GM06990 (cell line): ENCODE measurements at regions not wholly inside any gene's neighbourhood (a gene's known extent, or its start where the extent isn't known, plus 50 kb on each side); places are given as distances from the start of the nearest gene placed in this dataset.
"Not testable (repeated sequence)": the region's sequence is repeated elsewhere in the genome, so short reads cannot be mapped to it uniquely, and the experiment has no call there.

Source experiments
- DNase-seq: peaks from one replicate; pipeline ENCODE4 v3.0.0-alpha.2; 2011; ENCODE audit not compliant: insufficient read length; ENCODE audit errors: extremely low read depth
- H3K27me3 ChIP-seq: replicated peaks from 2 replicates; pipeline ENCODE4 v1.6.0; 2011; ENCODE audit warnings: low read length; ENCODE audit not compliant: control insufficient read depth, insufficient read depth
- H3K36me3 ChIP-seq: 2 replicates; pipeline ENCODE4 v1.5.1; 2011; ENCODE audit warnings: low read length; ENCODE audit not compliant: control insufficient read depth, insufficient read depth
- H3K4me3 ChIP-seq: replicated peaks from 2 replicates; pipeline ENCODE4 v1.5.1; 2011; ENCODE audit warnings: low read depth, mild to moderate bottlenecking, control low read depth, low read length
- TF ChIP-seq, protein P1 (sequence below): IDR thresholded peaks from 2 replicates; pipeline ENCODE4 v1.5.1; 2011; ENCODE audit warnings: low read length, control low read depth, mild to moderate bottlenecking, inconsistent platforms; ENCODE audit not compliant: insufficient read depth, poor library complexity, severe bottlenecking

DNA sequence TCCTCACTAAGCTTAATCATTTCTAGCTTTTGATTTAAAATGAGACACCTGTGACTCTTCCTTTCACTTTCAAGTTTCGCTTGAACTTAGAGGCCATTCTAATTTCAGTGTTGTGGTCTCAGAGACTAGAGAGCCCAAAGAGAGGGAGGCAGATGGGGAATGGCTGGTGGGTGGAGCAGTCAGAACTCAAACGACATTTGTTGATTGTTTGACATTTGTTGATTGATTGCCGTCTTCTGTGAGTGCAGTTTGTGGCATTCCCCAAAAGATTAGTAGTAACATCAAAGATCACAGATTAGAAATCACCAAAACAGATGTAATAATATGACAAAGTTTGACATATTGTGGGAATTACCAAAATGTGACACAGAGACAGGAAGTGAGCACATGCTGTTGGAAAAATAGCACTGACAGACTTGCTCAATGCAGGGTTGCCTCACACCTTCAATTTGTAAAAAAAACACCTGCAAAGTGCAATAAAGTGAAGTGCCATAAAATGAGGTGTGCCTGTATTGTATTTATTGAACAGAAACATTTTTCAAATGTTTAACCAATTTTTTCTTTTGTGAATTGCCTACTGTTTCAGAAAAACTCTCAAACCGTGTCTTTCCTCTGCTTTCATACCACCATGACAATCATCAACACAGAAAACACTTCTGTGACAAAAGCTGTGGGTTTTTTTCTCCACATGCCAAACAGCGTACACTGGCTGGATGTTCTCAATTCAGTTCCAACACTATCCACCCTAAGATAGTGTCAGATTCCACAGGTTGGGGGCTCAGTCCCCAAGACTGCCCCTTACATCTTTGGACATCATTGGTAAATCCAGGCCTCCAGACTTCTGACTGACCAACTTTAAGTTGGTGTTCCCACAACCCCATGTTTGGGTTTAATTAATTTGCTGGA, 376.3 kb upstream of the RGS6 start:
- TF ChIP-seq, protein P1, sequence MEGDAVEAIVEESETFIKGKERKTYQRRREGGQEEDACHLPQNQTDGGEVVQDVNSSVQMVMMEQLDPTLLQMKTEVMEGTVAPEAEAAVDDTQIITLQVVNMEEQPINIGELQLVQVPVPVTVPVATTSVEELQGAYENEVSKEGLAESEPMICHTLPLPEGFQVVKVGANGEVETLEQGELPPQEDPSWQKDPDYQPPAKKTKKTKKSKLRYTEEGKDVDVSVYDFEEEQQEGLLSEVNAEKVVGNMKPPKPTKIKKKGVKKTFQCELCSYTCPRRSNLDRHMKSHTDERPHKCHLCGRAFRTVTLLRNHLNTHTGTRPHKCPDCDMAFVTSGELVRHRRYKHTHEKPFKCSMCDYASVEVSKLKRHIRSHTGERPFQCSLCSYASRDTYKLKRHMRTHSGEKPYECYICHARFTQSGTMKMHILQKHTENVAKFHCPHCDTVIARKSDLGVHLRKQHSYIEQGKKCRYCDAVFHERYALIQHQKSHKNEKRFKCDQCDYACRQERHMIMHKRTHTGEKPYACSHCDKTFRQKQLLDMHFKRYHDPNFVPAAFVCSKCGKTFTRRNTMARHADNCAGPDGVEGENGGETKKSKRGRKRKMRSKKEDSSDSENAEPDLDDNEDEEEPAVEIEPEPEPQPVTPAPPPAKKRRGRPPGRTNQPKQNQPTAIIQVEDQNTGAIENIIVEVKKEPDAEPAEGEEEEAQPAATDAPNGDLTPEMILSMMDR, result no peak
- DNase-seq, result peak; percentile 80
- no peak overlapping the region; the same call in 1 of the 2 replicates for H3K4me3 ChIP-seq
- H3K27me3 ChIP-seq, result no peaks in the 10 kb centered on the region
- H3K36me3 ChIP-seq, result no peaks in the 10 kb centered on the region; the same call in 1 of the 2 replicates

DNA sequence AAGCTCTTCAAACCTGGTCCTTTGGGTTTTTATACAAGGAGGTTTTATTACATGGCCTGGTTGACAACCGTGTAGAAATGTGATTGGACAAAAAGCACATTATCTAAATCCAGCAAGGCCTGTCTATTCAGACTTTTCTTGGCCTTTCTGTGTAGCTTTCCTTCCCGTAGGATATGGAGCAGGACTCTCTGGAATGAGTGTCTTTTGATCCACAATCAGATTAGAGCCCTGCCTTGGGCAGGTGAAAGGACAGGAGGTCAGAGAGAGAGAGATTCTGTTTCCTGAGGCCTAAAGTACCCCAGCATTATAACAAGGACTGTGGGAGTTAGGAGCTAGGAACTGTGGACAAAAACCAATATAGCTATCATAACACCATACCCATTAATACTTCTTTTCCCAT, 375.5 kb upstream of the RGS6 start:
- Histone ChIP-seq H3K4me3 (no peak overlapping the region), H3K27me3 (no peaks in the 10 kb centered on the region), H3K36me3 (no peaks in the 10 kb centered on the region; the same call in 1 of the 2 replicates)
- DNase-seq, result no peak
- TF ChIP-seq, protein P1, result no peak

- Histone ChIP-seq H3K27me3 (no peaks in the 10 kb centered on the region), H3K4me3 (no peak overlapping the region), H3K36me3 (no peaks in the 10 kb centered on the region; the same call in 1 of the 2 replicates)
- TF ChIP-seq, protein P1, result no peak
- DNase-seq, result no peak
Measured at GRCh38 chr14:71557351-71557750, 374.9 kb upstream of the RGS6 start.

- not testable (repeated sequence) for DNase-seq
Measured at GRCh38 chr14:71558943-71559342, 373.3 kb upstream of the RGS6 start.

GRCh38 chr14:71560751-71561150, 371.5 kb upstream of the RGS6 start:
- TF ChIP-seq, protein P1, result no peak
- no peak for DNase-seq

More at GRCh38 chr14:71558943-71559342, 373.3 kb upstream of the RGS6 start:
- H3K4me3 ChIP-seq, H3K36me3 ChIP-seq, H3K27me3 ChIP-seq: not testable (repeated sequence)

DNA sequence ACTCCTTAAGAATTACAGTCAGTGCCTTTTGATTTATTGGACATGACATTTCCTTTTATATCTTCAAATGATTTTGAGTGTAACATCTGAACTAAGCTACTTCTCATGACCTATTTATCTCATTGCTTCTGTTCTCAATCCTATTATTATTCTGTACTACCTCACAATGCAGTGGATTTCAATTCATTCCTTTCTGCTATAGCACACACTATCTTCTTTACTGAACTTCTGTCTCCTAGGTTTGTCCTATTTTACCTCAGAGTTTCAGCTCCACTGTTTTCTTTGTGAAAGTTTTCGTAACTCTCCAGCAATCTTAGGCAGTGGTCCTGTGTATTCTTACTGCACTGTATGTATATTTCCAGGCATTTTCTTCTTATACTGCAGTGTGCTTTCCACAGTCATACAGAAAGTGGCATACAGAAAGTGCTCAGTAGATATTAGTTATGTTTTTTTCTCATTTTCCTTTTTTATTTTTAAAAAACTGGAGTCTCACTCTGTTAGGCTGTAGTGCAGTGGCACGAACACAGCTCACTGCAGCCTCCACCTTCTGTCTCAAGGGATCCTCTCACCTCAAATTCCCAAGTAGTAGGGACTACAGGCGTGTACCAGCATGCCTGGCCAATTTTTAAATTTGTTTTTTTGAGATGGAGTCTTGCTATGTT, 368.6 kb upstream of the RGS6 start:
- no peaks in the 10 kb centered on the region for H3K27me3 ChIP-seq
- peak; percentile 38 for DNase-seq
- H3K36me3 ChIP-seq, result no peaks in the 10 kb centered on the region
- TF ChIP-seq, protein P1, result no peak
- no peak overlapping the region for H3K4me3 ChIP-seq

More at GRCh38 chr14:71560751-71561150, 371.5 kb upstream of the RGS6 start:
- no peaks in the 10 kb centered on the region for H3K27me3 ChIP-seq
- no peak overlapping the region for H3K4me3 ChIP-seq
- no peaks in the 10 kb centered on the region; the same call in 1 of the 2 replicates for H3K36me3 ChIP-seq
